GM19452 (cell line): ENCODE measurements at regions not wholly inside any gene's neighbourhood (a gene's known extent, or its start where the extent isn't known, plus 50 kb on each side); places are given as distances from the start of the nearest gene placed in this dataset.
"Not testable (repeated sequence)": the region's sequence is repeated elsewhere in the genome, so short reads cannot be mapped to it uniquely, and the experiment has no call there.

ENCODE experiments used
- ATAC-seq: cut with Tn5 transposase; IDR thresholded peaks from one replicate; pipeline ENCODE4 v1.9.1; 2021; ENCODE audit not compliant: unreplicated experiment

- no peak for ATAC-seq
Measured at GRCh38 chr7:17552952-17553351, 254.5 kb downstream of the AHR start.

- no peak for ATAC-seq
Measured at GRCh38 chr7:17554341-17555015, 256.0 kb downstream of the AHR start.

- ATAC-seq = no peak
Measured at GRCh38 chr7:17556247-17556956, 257.9 kb downstream of the AHR start.

GRCh38 chr7:17557251-17557671, 258.8 kb downstream of the AHR start:
- no peak for ATAC-seq

GRCh38 chr7:17558135-17558534, 259.7 kb downstream of the AHR start:
- ATAC-seq = no peak

GRCh38 chr7:17558558-17559332, 260.3 kb downstream of the AHR start:
- ATAC-seq = no peak

GRCh38 chr7:17559388-17559787, 260.9 kb downstream of the AHR start:
- ATAC-seq = no peak

GRCh38 chr7:17560516-17560915, 262.1 kb downstream of the AHR start:
- no peak for ATAC-seq

GRCh38 chr7:17560966-17561365, 262.5 kb downstream of the AHR start:
- ATAC-seq = no peak

- ATAC-seq = no peak
Measured at GRCh38 chr7:17564678-17565212, 266.3 kb downstream of the AHR start.

GRCh38 chr7:17580141-17580540, 281.7 kb downstream of the AHR start:
- ATAC-seq = no peak

GRCh38 chr7:17580856-17581255, 282.4 kb downstream of the AHR start:
- no peak for ATAC-seq

- ATAC-seq = no peak
Measured at GRCh38 chr7:17581301-17581700, 282.8 kb downstream of the AHR start.

- not testable (repeated sequence) for ATAC-seq
Measured at GRCh38 chr7:17582696-17583095, 284.2 kb downstream of the AHR start.

GRCh38 chr7:17583786-17584185, 285.3 kb downstream of the AHR start:
- no peak for ATAC-seq

- no peak for ATAC-seq
Measured at GRCh38 chr7:17584822-17585221, 286.4 kb downstream of the AHR start.

GRCh38 chr7:17586711-17587110, 288.3 kb downstream of the AHR start:
- no peak for ATAC-seq

GRCh38 chr7:17588730-17589129, 290.3 kb downstream of the AHR start:
- ATAC-seq = no peak

- ATAC-seq = no peak
Measured at GRCh38 chr7:17589671-17590070, 291.2 kb downstream of the AHR start.

- ATAC-seq = no peak
Measured at GRCh38 chr7:17590221-17590620, 291.8 kb downstream of the AHR start.

GRCh38 chr7:17593819-17594419, 295.5 kb downstream of the AHR start:
- no peak for ATAC-seq
